Tibial artery (tissue), 4 donors: ENCODE measurements at regions not wholly inside any gene's neighbourhood (a gene's known extent, or its start where the extent isn't known, plus 50 kb on each side); places are given as distances from the start of the nearest gene placed in this dataset.
"Not testable (repeated sequence)": the region's sequence is repeated elsewhere in the genome, so short reads cannot be mapped to it uniquely, and the experiment has no call there.

Experiments used
- DNase-seq, 2 donors: peaks; one replicate each; pipeline ENCODE4 v3.0.0-alpha.2; 2019
- H3K27ac ChIP-seq, 2 donors: fragments of 200-600 bp; sonication (generic) in 1 of 2; 1 replicate in 1 of 2; 2 replicates in 1 of 2; pipeline ENCODE4 v1.5.1; 2018 to 2019; ENCODE audit warnings: mild to moderate bottlenecking in 1 of 2
- H3K27me3 ChIP-seq, 2 donors: fragments of 200-600 bp; sonication (generic) in 1 of 2; one replicate each; pipeline versions ENCODE4 v1.5.1 to v1.6.0; 2016 to 2019
- H3K36me3 ChIP-seq, 3 donors: fragments of 200-600 bp; sonication (generic) in 2 of 3; one replicate each; pipeline ENCODE4 v1.5.1; 2016 to 2019; ENCODE audit warnings: mild to moderate bottlenecking in 2 of 3
- H3K4me1 ChIP-seq, 4 donors: fragments of 200-600 bp; sonication (generic) in 2 of 4; 1 replicate in 3 of 4; 2 replicates in 1 of 4; pipeline ENCODE4 v1.5.1; 2016 to 2019
- H3K4me3 ChIP-seq, 2 donors: fragments of 200-600 bp; sonication (generic) in 1 of 2; 1 replicate in 1 of 2; 2 replicates in 1 of 2; pipeline ENCODE4 v1.5.1; 2018 to 2019; ENCODE audit warnings: mild to moderate bottlenecking in 2 of 2
- H3K9me3 ChIP-seq, 3 donors: fragments of 200-600 bp; sonication (generic) in 1 of 3; one replicate each; pipeline ENCODE4 v1.5.1; 2016 to 2019
- CTCF ChIP-seq, 2 experiments: fragments of 200-600 bp in 1 of 2; fragments of 450-650 bp in 1 of 2; IDR thresholded peaks; one replicate each; pipeline ENCODE4 v1.5.1; 2017 to 2019; ENCODE audit warnings: antibody characterized with exemption in 2 of 2, mild to moderate bottlenecking in 1 of 2, moderate library complexity in 1 of 2
- intact Hi-C: fragments of 100-400 bp; cut with DNase I; formaldehyde crosslinking; loops from one replicate; pipeline ENCODE4 v1.15.0; 2023; ENCODE audit warnings: low total_unique reads

DNA sequence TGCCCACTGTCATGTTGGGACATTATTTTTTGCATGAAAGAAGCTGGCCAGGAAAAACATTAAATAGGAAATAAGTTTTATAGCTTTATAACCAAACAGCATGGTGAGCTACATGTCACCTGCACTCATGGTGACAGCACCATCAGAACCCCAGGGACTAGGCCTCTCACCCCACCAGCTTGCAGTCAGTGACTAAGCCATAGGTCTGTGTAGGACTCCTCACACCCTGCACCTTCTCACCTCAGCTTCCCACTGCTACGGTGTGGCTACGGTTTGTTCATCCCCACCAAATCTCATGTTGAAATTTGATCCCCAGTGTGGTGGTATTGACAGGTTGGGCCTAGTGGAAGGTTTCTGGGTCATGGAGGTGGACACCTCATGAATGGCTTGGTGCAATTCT lies 161.3 kb upstream of the VIPR2 start:
- H3K36me3 ChIP-seq, result no peaks in the 10 kb centered on the region
- H3K27me3 ChIP-seq, result no peaks in the 10 kb centered on the region
- DNase-seq, result no peak
- H3K9me3 ChIP-seq, result no peaks in the 10 kb centered on the region
- H3K4me3 ChIP-seq, result no peak overlapping the region
- no peak overlapping the region for H3K27ac ChIP-seq
- H3K4me1 ChIP-seq, result no peaks in the 10 kb centered on the region
- intact Hi-C loops, result no loop called here
- no peak for TF ChIP-seq CTCF (IDR thresholded peaks at IDR 0.05)

DNA sequence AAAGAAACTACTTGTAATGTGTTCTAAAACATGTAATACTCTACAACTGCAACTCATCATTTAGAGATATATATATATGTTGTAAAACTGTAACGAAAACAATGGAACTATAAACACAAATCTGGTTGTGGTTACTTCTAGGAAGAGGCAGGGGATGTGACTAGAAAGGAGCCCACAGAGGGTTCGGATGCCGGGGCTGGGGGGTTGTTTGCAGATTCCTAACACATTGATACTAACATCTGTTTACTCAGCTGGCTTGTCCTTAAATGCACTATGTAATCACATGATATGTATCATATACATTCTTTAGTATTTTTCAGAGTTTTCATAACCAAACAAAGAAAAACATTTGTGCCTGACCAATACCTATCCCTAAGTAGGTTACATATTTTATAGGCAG lies 160.5 kb upstream of the VIPR2 start:
- intact Hi-C loops, H3K9me3 ChIP-seq, DNase-seq, H3K27ac ChIP-seq, H3K27me3 ChIP-seq, H3K4me1 ChIP-seq, H3K4me3 ChIP-seq, H3K36me3 ChIP-seq: not testable (repeated sequence)

DNA sequence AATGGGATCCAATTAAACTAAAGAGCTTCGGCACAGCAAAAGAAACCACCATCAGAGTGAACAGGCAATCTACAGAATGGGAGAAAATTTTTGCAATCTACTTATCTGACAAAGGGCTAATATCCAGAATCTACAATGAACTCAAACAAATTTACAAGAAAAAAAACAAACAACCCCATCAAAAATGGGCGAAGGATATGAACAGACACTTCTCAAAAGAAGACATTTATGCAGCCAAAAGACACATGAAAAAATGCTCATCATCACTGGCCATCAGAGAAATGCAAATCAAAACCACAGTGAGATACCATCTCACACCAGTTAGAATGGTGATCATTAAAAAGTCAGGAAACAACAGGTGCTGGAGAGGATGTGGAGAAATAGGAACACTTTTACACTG lies 158.8 kb upstream of the VIPR2 start:
- DNase-seq, H3K9me3 ChIP-seq, H3K4me3 ChIP-seq, intact Hi-C loops, H3K36me3 ChIP-seq, H3K27me3 ChIP-seq, H3K27ac ChIP-seq, H3K4me1 ChIP-seq: not testable (repeated sequence)

DNA sequence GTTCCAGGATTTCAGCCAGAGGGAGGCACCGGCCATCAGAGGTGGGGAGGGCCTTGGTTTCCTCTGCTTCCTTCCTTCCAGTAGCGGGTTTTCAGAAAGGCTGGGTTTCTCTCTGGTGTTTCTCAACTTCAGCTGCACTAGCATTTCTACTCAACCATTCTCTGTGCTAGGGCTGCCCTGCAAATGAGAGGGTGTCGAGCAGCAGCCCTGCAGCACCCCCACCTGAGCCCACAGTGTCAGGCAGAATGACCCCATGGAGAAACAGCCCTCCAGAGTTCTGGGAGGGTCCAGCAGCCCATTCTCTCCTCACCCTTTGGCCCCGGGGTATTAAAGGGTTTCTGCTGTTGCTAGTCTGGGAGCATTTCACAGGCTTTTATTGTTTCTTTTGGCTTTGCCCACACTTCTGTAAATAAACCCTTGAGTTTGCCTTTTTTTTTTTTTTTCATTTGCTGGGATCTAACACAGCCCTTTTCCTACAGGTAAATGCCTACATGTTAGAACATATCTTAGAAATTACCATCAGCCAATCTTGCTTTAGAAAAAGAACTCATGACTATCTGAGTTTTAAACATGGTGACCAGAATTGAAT lies 151.5 kb upstream of the VIPR2 start:
- Histone ChIP-seq H3K4me3 (no peak overlapping the region), H3K9me3 (peaks cover 0 to 12% (median 10%) of the 10 kb centered on the region in 3 donors), H3K36me3 (no peaks in the 10 kb centered on the region), H3K27ac (no peak overlapping the region), H3K27me3 (no peaks in the 10 kb centered on the region), H3K4me1 (peaks cover 0 to 4% (median 0%) of the 10 kb centered on the region in 4 donors)
- intact Hi-C loops, result no loop called here
- TF ChIP-seq CTCF (IDR thresholded peaks at IDR 0.05), result no peak
- no peak for DNase-seq

GRCh38 chr7:159286487-159286886 lies 141.8 kb upstream of the VIPR2 start:
- H3K27me3 ChIP-seq, H3K4me3 ChIP-seq, H3K4me1 ChIP-seq, H3K36me3 ChIP-seq, DNase-seq, H3K27ac ChIP-seq, intact Hi-C loops: not testable (repeated sequence)
- H3K9me3 ChIP-seq, result peaks cover 0 to 12% (median 6%) of the 10 kb centered on the region in 3 donors

DNA sequence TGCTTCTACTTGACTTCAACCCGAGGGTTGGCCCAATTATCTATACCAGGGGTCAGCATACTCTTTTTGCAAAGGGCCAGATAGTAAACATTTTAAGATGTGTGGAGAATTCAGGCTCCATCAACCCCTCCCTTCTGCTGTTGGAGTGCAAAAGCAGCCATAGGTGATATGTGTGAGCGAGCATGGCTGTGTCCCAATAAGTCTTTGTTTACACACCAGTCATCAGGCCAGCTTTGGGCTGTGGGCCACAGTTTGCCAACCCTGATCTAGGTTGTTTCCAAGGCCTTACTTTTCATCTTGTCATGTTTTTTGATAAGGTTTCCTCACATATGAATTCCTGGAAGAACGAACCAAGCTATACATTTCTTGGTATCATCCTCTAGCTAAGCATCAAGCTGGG lies 136.9 kb upstream of the VIPR2 start:
- TF ChIP-seq CTCF (IDR thresholded peaks at IDR 0.05), result no peak
- H3K4me3 ChIP-seq, result no peak overlapping the region
- no peak for DNase-seq
- H3K27me3 ChIP-seq, result no peaks in the 10 kb centered on the region
- intact Hi-C loops, result no loop called here
- no peaks in the 10 kb centered on the region for H3K36me3 ChIP-seq
- H3K4me1 ChIP-seq, result no peaks in the 10 kb centered on the region
- H3K9me3 ChIP-seq, result peaks cover 0 to 4% (median 0%) of the 10 kb centered on the region in 3 donors
- no peak overlapping the region for H3K27ac ChIP-seq

- no peak overlapping the region for H3K27ac ChIP-seq
Measured at GRCh38 chr7:159280008-159280407, 135.3 kb upstream of the VIPR2 start.

More at GRCh38 chr7:159280008-159280407, 135.3 kb upstream of the VIPR2 start:
- no peaks in the 10 kb centered on the region for H3K4me1 ChIP-seq
- no peaks in the 10 kb centered on the region for H3K36me3 ChIP-seq
- intact Hi-C loops, result no loop called here
- no peak for DNase-seq
- no peaks in the 10 kb centered on the region for H3K27me3 ChIP-seq
- no peak for TF ChIP-seq CTCF (IDR thresholded peaks at IDR 0.05)
- H3K4me3 ChIP-seq, result no peak overlapping the region
- peaks cover 0 to 4% (median 0%) of the 10 kb centered on the region in 3 donors for H3K9me3 ChIP-seq
